Adipocyte (in vitro differentiated cells): ENCODE measurements at regions not wholly inside any gene's neighbourhood (a gene's known extent, or its start where the extent isn't known, plus 50 kb on each side); places are given as distances from the start of the nearest gene placed in this dataset.

ENCODE experiments used
- DNase-seq: peaks from one replicate; pipeline ENCODE4 v3.0.0-alpha.2; 2015; ENCODE audit warnings: low read depth
- H3K27me3 ChIP-seq: replicated peaks from 2 replicates; pipeline ENCODE4 v1.7.0; 2013; ENCODE audit warnings: mild to moderate bottlenecking, low read length, moderate library complexity; ENCODE audit not compliant: control insufficient read depth, insufficient read depth
- H3K36me3 ChIP-seq: 2 replicates; pipeline ENCODE4 v1.7.0; 2013; ENCODE audit warnings: low read length, mild to moderate bottlenecking, moderate library complexity; ENCODE audit not compliant: control insufficient read depth, insufficient read depth, severe bottlenecking
- H3K4me1 ChIP-seq: 2 replicates; pipeline ENCODE4 v1.7.0; 2013; ENCODE audit warnings: mild to moderate bottlenecking, low read length, moderate library complexity; ENCODE audit not compliant: control insufficient read depth, insufficient read depth
- H3K4me3 ChIP-seq: 2 replicates; pipeline ENCODE4 v1.7.0; 2013; ENCODE audit warnings: mild to moderate bottlenecking, low read length, moderate library complexity
- H3K9ac ChIP-seq: 2 replicates; pipeline ENCODE4 v1.7.0; 2013; ENCODE audit warnings: mild to moderate bottlenecking, low read length, moderate library complexity
- H3K9me3 ChIP-seq: 2 replicates; pipeline ENCODE4 v1.7.0; 2013; ENCODE audit warnings: mild to moderate bottlenecking, low read length, moderate library complexity; ENCODE audit not compliant: control insufficient read depth

GRCh38 chr3:78516937-78517336 is 1250.9 kb downstream of the ROBO1 start:
- no peaks in the 10 kb centered on the region for H3K27me3 ChIP-seq
- no peak overlapping the region for H3K9ac ChIP-seq
- DNase-seq = no peak
- H3K4me1 ChIP-seq = peaks cover 3% of the 10 kb centered on the region
- H3K36me3 ChIP-seq = no peaks in the 10 kb centered on the region
- no peaks in the 10 kb centered on the region for H3K9me3 ChIP-seq
- H3K4me3 ChIP-seq = no peak overlapping the region

- no peak overlapping the region for H3K4me3 ChIP-seq
- H3K27me3 ChIP-seq = no peaks in the 10 kb centered on the region
- no peak overlapping the region for H3K9ac ChIP-seq
- H3K36me3 ChIP-seq = no peaks in the 10 kb centered on the region
- H3K4me1 ChIP-seq = peaks cover 3% of the 10 kb centered on the region
- peak; percentile 32 for DNase-seq
- no peaks in the 10 kb centered on the region for H3K9me3 ChIP-seq
Measured at GRCh38 chr3:78517965-78518364, 1249.8 kb downstream of the ROBO1 start.

- H3K4me3 ChIP-seq = no peak overlapping the region
- no peaks in the 10 kb centered on the region for H3K27me3 ChIP-seq
- H3K36me3 ChIP-seq = no peaks in the 10 kb centered on the region
- no peak overlapping the region for H3K9ac ChIP-seq
- H3K4me1 ChIP-seq = peaks cover 3% of the 10 kb centered on the region
- no peaks in the 10 kb centered on the region for H3K9me3 ChIP-seq
- peak; percentile 46 for DNase-seq
Measured at GRCh38 chr3:78519281-78519680, 1248.5 kb downstream of the ROBO1 start.

GRCh38 chr3:78529601-78530000 is 1238.2 kb downstream of the ROBO1 start:
- H3K27me3 ChIP-seq = no peaks in the 10 kb centered on the region
- H3K9ac ChIP-seq = no peak overlapping the region
- no peak for DNase-seq
- H3K9me3 ChIP-seq = no peaks in the 10 kb centered on the region
- H3K4me3 ChIP-seq = no peak overlapping the region
- no peaks in the 10 kb centered on the region for H3K4me1 ChIP-seq
- H3K36me3 ChIP-seq = no peaks in the 10 kb centered on the region

GRCh38 chr3:78540485-78540884 is 1227.3 kb downstream of the ROBO1 start:
- Histone ChIP-seq H3K36me3 (no peaks in the 10 kb centered on the region), H3K9me3 (no peaks in the 10 kb centered on the region), H3K4me3 (no peak overlapping the region), H3K9ac (no peak overlapping the region), H3K27me3 (no peaks in the 10 kb centered on the region), H3K4me1 (no peaks in the 10 kb centered on the region)
- no peak for DNase-seq

- H3K4me3 ChIP-seq = no peak overlapping the region
Measured at GRCh38 chr3:78545827-78546226, 1222.0 kb downstream of the ROBO1 start.

More at GRCh38 chr3:78545827-78546226, 1222.0 kb downstream of the ROBO1 start:
- Histone ChIP-seq H3K27me3 (no peaks in the 10 kb centered on the region), H3K9me3 (peaks cover 4% of the 10 kb centered on the region), H3K9ac (no peak overlapping the region), H3K36me3 (no peaks in the 10 kb centered on the region), H3K4me1 (no peaks in the 10 kb centered on the region)
- no peak for DNase-seq
